Caco-2 (cell line): ENCODE measurements at regions not wholly inside any gene's neighbourhood (a gene's known extent, or its start where the extent isn't known, plus 50 kb on each side); places are given as distances from the start of the nearest gene placed in this dataset.
A peak's percentile ranks its signal among the peaks of the same experiment; 100 is the strongest.

Experiments used
- BruUV-seq: library from RNA; stranded (reverse); fragments of 400-500 nt; replicated peaks from 2 replicates; lab custom pipeline; 2021; lab: Mats Ljungman, UMichigan
- CTCF ChIA-PET: fragments of 300-600 bp; sonication (Branson Sonifier 250); formaldehyde crosslinking; loops from one replicate; lab custom pipeline; 2022; ENCODE audit warnings: antibody characterized with exemption; lab: Charles Lee
- POLR2A ChIA-PET: fragments of 300-600 bp; sonication (Branson Sonifier 250); formaldehyde crosslinking; loops from one replicate; lab custom pipeline; 2022; ENCODE audit warnings: antibody characterized with exemption; lab: Charles Lee
- DNase-seq, 2 experiments: peaks; one replicate each; pipeline versions ENCODE4 v3.0.0 to v3.0.0-alpha.2; 2020 to 2022
- H3K27me3 ChIP-seq: replicated peaks from 2 replicates; pipeline ENCODE4 v1.6.0; 2011; ENCODE audit warnings: low read length; ENCODE audit not compliant: control insufficient read depth, insufficient read depth
- H3K36me3 ChIP-seq: 2 replicates; pipeline ENCODE4 v1.5.1; 2011; ENCODE audit warnings: low read length; ENCODE audit not compliant: control insufficient read depth, insufficient read depth
- H3K4me1 ChIP-seq: fragments of 250-450 bp; sonication (Bioruptor Pico); 2 replicates; pipeline ENCODE4 v1.5.1; 2020; ENCODE audit warnings: mild to moderate bottlenecking
- H3K4me3 ChIP-seq: 2 replicates; pipeline ENCODE4 v1.5.1; 2011; ENCODE audit warnings: low read depth, mild to moderate bottlenecking, control low read depth, low read length
- H3K9me3 ChIP-seq: fragments of 250-450 bp; sonication (Bioruptor Pico); 2 replicates; pipeline ENCODE4 v1.5.1; 2020; ENCODE audit warnings: mild to moderate bottlenecking, moderate library complexity
- H3K27ac Mint-ChIP-seq: one replicate; pipeline ENCODE4 v1.8.0; 2022; ENCODE audit warnings: mixed read lengths; ENCODE audit not compliant: unreplicated experiment
- H3K27me3 Mint-ChIP-seq: one replicate; pipeline ENCODE4 v1.8.0; 2022; ENCODE audit warnings: mixed read lengths; ENCODE audit not compliant: insufficient read depth, unreplicated experiment
- H3K36me3 Mint-ChIP-seq: one replicate; pipeline ENCODE4 v1.8.0; 2022; ENCODE audit warnings: mild to moderate bottlenecking, mixed read lengths; ENCODE audit not compliant: insufficient read depth, unreplicated experiment
- H3K4me1 Mint-ChIP-seq: one replicate; pipeline ENCODE4 v1.8.0; 2022; ENCODE audit warnings: low read depth, mixed read lengths; ENCODE audit not compliant: unreplicated experiment
- H3K4me3 Mint-ChIP-seq: one replicate; pipeline ENCODE4 v1.8.0; 2022; ENCODE audit warnings: mild to moderate bottlenecking, moderate library complexity, mixed read lengths; ENCODE audit not compliant: unreplicated experiment
- H3K9me3 Mint-ChIP-seq: one replicate; pipeline ENCODE4 v1.8.0; 2022; ENCODE audit warnings: mixed read lengths; ENCODE audit not compliant: unreplicated experiment
- intact Hi-C: fragments of 100-400 bp; cut with micrococcal nuclease; formaldehyde crosslinking; loops from one replicate; pipeline ENCODE4 v1.10.0; 2022; ENCODE audit not compliant: unreplicated experiment
- TF ChIP-seq, protein P1 (sequence below), 2 experiments: fragments of 200-600 bp in 1 of 2; IDR thresholded peaks; 1 replicate in 1 of 2; 2 replicates in 1 of 2; pipeline versions ENCODE4 v1.5.1 to v1.8.0; 2011 to 2022; ENCODE audit warnings: antibody characterized with exemption in 1 of 2, control low read depth in 1 of 2, inconsistent platforms in 1 of 2, low read depth in 1 of 2, low read length in 1 of 2, mild to moderate bottlenecking in 1 of 2, moderate library complexity in 1 of 2; ENCODE audit not compliant: insufficient read depth in 1 of 2, severe bottlenecking in 1 of 2, unreplicated experiment in 1 of 2

DNA sequence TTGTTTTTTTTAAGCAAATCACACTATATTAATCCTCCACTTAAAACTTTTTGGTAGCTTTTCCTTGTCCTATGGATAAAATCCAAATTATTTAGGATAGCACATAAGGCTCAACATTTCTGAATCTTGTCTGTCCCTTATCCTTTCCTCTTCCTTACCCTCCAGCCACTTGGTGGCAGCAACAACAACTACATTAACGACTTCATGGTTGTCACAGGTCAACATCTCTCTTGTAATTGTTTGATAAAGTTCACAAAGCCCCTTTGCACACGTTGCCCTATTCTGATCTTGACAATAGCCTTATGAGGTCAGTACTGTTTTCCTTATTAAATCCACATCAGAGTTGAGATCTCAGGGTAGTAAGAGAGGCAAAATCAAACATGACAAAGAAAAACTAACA lies 269.0 kb upstream of the PABPC4L start:
- no peaks in the 10 kb centered on the region for H3K36me3 ChIP-seq
- no peaks in the 10 kb centered on the region for H3K9me3 Mint-ChIP-seq
- no peaks in the 10 kb centered on the region for H3K4me1 ChIP-seq
- intact Hi-C loops = loop anchor here (1.0 kb wide), 4 partner anchors 180 to 465 kb away; no protein-coding TSS in a partner anchor
- no peaks in the 10 kb centered on the region for H3K27me3 ChIP-seq
- no peak overlapping the region for H3K4me3 Mint-ChIP-seq
- no TSS peak for BruUV-seq
- POLR2A ChIA-PET = no interaction called here
- CTCF ChIA-PET = no interaction called here
- H3K9me3 ChIP-seq = no peaks in the 10 kb centered on the region
- H3K27me3 Mint-ChIP-seq = no peaks in the 10 kb centered on the region
- H3K36me3 Mint-ChIP-seq = no peaks in the 10 kb centered on the region
- DNase-seq = peak; percentile 42 to 44
- no peak overlapping the region for H3K27ac Mint-ChIP-seq
- H3K4me1 Mint-ChIP-seq = no peaks in the 10 kb centered on the region
- TF ChIP-seq, protein P1, sequence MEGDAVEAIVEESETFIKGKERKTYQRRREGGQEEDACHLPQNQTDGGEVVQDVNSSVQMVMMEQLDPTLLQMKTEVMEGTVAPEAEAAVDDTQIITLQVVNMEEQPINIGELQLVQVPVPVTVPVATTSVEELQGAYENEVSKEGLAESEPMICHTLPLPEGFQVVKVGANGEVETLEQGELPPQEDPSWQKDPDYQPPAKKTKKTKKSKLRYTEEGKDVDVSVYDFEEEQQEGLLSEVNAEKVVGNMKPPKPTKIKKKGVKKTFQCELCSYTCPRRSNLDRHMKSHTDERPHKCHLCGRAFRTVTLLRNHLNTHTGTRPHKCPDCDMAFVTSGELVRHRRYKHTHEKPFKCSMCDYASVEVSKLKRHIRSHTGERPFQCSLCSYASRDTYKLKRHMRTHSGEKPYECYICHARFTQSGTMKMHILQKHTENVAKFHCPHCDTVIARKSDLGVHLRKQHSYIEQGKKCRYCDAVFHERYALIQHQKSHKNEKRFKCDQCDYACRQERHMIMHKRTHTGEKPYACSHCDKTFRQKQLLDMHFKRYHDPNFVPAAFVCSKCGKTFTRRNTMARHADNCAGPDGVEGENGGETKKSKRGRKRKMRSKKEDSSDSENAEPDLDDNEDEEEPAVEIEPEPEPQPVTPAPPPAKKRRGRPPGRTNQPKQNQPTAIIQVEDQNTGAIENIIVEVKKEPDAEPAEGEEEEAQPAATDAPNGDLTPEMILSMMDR (IDR thresholded peaks at IDR 0.05; ENCODE audit: insufficient read depth in 1 of 2, low read depth in 1 of 2, low read length in 1 of 2, severe bottlenecking in 1 of 2, unreplicated experiment in 1 of 2) = peak; percentile 44 to 56
- H3K4me3 ChIP-seq = no peak overlapping the region

DNA sequence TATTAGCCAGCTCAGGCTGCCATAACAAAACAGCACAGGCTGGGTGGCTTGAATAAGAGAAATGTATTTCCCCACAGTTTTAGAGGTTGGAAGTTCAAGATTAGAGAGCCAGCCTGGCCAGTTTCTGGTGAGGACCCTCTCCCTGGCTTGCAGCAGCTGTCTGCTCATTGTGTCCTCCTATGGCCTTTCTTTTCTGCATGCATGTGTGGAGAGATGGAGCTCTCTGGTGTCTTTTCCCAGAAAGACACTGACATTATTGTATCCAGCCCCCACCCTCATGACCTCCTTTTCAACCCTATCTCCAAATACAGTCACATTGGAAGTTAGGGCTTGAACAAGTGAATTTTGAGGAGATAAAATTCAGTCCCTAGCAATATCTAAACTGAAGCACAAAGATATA lies 263.8 kb upstream of the PABPC4L start:
- H3K9me3 Mint-ChIP-seq = no peaks in the 10 kb centered on the region
- H3K36me3 ChIP-seq = no peaks in the 10 kb centered on the region
- no peak overlapping the region for H3K27ac Mint-ChIP-seq
- H3K4me3 Mint-ChIP-seq = no peak overlapping the region
- TF ChIP-seq, protein P1 (IDR thresholded peaks at IDR 0.05; ENCODE audit: insufficient read depth in 1 of 2, low read depth in 1 of 2, low read length in 1 of 2, severe bottlenecking in 1 of 2, unreplicated experiment in 1 of 2) = peak in 1 of 2 experiments; percentile 10
- H3K27me3 Mint-ChIP-seq = no peaks in the 10 kb centered on the region
- peak in 1 of 2 experiments; percentile 1 for DNase-seq
- H3K4me1 Mint-ChIP-seq = no peaks in the 10 kb centered on the region
- no peaks in the 10 kb centered on the region for H3K27me3 ChIP-seq
- intact Hi-C loops = loop anchor here (10.0 kb wide), 1 partner anchor 441 kb away; no protein-coding TSS in a partner anchor
- ChIA-PET POLR2A (no interaction called here), CTCF (no interaction called here)
- H3K4me3 ChIP-seq = no peak overlapping the region
- no peaks in the 10 kb centered on the region for H3K9me3 ChIP-seq
- BruUV-seq = no TSS peak
- no peaks in the 10 kb centered on the region for H3K4me1 ChIP-seq
- no peaks in the 10 kb centered on the region for H3K36me3 Mint-ChIP-seq

DNA sequence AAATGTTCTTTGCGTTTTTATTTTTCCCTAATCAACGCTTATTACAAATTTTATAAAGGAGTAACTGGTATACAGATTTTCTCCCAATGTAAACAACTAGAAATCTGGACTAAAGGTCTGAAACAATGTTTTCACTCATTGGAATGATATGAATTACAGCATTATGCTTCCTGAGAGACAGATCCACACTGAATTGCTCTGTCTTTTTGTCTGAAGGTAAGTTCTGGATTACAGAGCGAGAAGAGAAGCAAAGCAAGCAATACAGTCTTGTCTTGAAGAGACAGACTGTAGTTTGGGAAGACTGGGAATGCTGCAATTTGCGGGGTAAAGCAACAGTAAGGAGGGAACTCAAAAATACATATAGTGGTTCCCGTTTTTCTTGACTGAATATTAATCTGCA lies 262.2 kb upstream of the PABPC4L start:
- no peaks in the 10 kb centered on the region for H3K4me1 Mint-ChIP-seq
- H3K27me3 Mint-ChIP-seq = no peaks in the 10 kb centered on the region
- H3K9me3 Mint-ChIP-seq = no peaks in the 10 kb centered on the region
- H3K9me3 ChIP-seq = no peaks in the 10 kb centered on the region
- no peaks in the 10 kb centered on the region for H3K36me3 ChIP-seq
- intact Hi-C loops = loop anchor here (10.0 kb wide), 1 partner anchor 439 kb away; no protein-coding TSS in a partner anchor
- ChIA-PET CTCF (no interaction called here), POLR2A (no interaction called here)
- H3K27ac Mint-ChIP-seq = no peak overlapping the region
- H3K4me1 ChIP-seq = no peaks in the 10 kb centered on the region
- TF ChIP-seq, protein P1 (IDR thresholded peaks at IDR 0.05; ENCODE audit: insufficient read depth in 1 of 2, low read depth in 1 of 2, low read length in 1 of 2, severe bottlenecking in 1 of 2, unreplicated experiment in 1 of 2) = no peak
- H3K4me3 ChIP-seq = no peak overlapping the region
- no peak overlapping the region for H3K4me3 Mint-ChIP-seq
- no peaks in the 10 kb centered on the region for H3K36me3 Mint-ChIP-seq
- DNase-seq = no peak
- no peaks in the 10 kb centered on the region for H3K27me3 ChIP-seq
- BruUV-seq = no TSS peak
